Endothelial cell of umbilical vein (primary cell): ENCODE measurements at regions not wholly inside any gene's neighbourhood (a gene's known extent, or its start where the extent isn't known, plus 50 kb on each side); places are given as distances from the start of the nearest gene placed in this dataset.

ENCODE experiments used
- BruUV-seq: library from RNA; stranded (reverse); fragments of 400-500 nt; replicated peaks from 2 replicates; lab custom pipeline; 2021; lab: Mats Ljungman, UMichigan
- CTCF ChIA-PET: fragments of 300-600, 350-600 bp; sonication (Branson Sonifier 250); formaldehyde crosslinking; loops from one replicate; lab custom pipeline; 2021; ENCODE audit warnings: antibody characterized with exemption, inconsistent platforms; lab: Charles Lee
- POLR2A ChIA-PET: fragments of 300-600, 350-600 bp; sonication (Branson Sonifier 250); formaldehyde crosslinking; loops from one replicate; lab custom pipeline; 2021; ENCODE audit warnings: antibody characterized with exemption, inconsistent platforms; lab: Charles Lee
- DNase-seq: peaks from one replicate; pipeline ENCODE4 v3.0.0-alpha.2; 2011; ENCODE audit warnings: low read depth, low spot score
- FAIRE-seq: peaks from 2 replicates; lab custom pipeline; 2011; peaks lifted over from hg19 to GRCh38; lab: Jason Lieb, UNC
- H2AFZ ChIP-seq: 2 replicates; pipeline ENCODE4 v1.6.0; 2012; ENCODE audit warnings: low read depth, low read length, control low read depth, inconsistent platforms
- H3K27ac ChIP-seq: 2 replicates; pipeline ENCODE4 v1.5.1; 2011; ENCODE audit warnings: low read depth, mild to moderate bottlenecking, control low read depth, low read length, moderate library complexity; ENCODE audit not compliant: insufficient read depth
- H3K27me3 ChIP-seq, 2 experiments: 2 replicates each; pipeline versions ENCODE4 v1.6.0 to v1.6.1; 2011; ENCODE audit warnings: low read length in 2 of 2, mixed read lengths in 1 of 2; ENCODE audit not compliant: control insufficient read depth in 2 of 2, insufficient read depth in 2 of 2
- H3K36me3 ChIP-seq, 2 experiments: 2 replicates in 1 of 2; 3 replicates in 1 of 2; pipeline ENCODE4 v1.5.1; 2011; ENCODE audit warnings: low read length in 2 of 2, mild to moderate bottlenecking in 1 of 2, moderate library complexity in 1 of 2; ENCODE audit not compliant: control insufficient read depth in 2 of 2, insufficient read depth in 2 of 2; ENCODE audit errors: extremely low read depth in 1 of 2
- H3K4me1 ChIP-seq: 3 replicates; pipeline ENCODE4 v1.5.1; 2011; ENCODE audit warnings: mild to moderate bottlenecking, low read length; ENCODE audit not compliant: control insufficient read depth, insufficient read depth; ENCODE audit errors: extremely low read depth
- H3K4me2 ChIP-seq: 2 replicates; pipeline ENCODE4 v1.6.1; 2011; ENCODE audit warnings: low read length, control low read depth, mixed read lengths; ENCODE audit not compliant: insufficient read depth
- H3K4me3 ChIP-seq, 3 experiments: fragments of 200-600 bp in 1 of 3; sonication (generic), shearing (Covaris generic) in 1 of 3; replicated peaks in 1 of 3; 2 replicates each; pipeline ENCODE4 v1.5.1; 2011 to 2016; ENCODE audit warnings: control low read depth in 3 of 3, low read length in 3 of 3, mild to moderate bottlenecking in 2 of 3, inconsistent platforms in 1 of 3, low read depth in 1 of 3, moderate library complexity in 1 of 3; ENCODE audit not compliant: insufficient read depth in 1 of 3
- H3K79me2 ChIP-seq: 2 replicates; pipeline ENCODE4 v1.6.0; 2012; ENCODE audit warnings: low read length, inconsistent platforms; ENCODE audit not compliant: control insufficient read depth, insufficient read depth
- H3K9ac ChIP-seq: replicated peaks from 2 replicates; pipeline ENCODE3; 2011; ENCODE audit warnings: low read length, control low read depth; ENCODE audit not compliant: insufficient read depth; ENCODE audit errors: extremely low read depth
- H3K9me1 ChIP-seq: replicated peaks from 3 replicates; pipeline ENCODE4 v1.6.0; 2011; ENCODE audit warnings: mild to moderate bottlenecking, low read length; ENCODE audit not compliant: control insufficient read depth, insufficient read depth; ENCODE audit errors: extremely low read depth
- H3K9me3 ChIP-seq: replicated peaks from 2 replicates; pipeline ENCODE4 v1.5.1; 2012; ENCODE audit warnings: low read length, inconsistent platforms; ENCODE audit not compliant: control insufficient read depth, insufficient read depth
- H4K20me1 ChIP-seq: replicated peaks from 2 replicates; pipeline ENCODE3; 2011; ENCODE audit warnings: mild to moderate bottlenecking, low read length; ENCODE audit not compliant: control insufficient read depth, insufficient read depth; ENCODE audit errors: extremely low read depth
- EZH2 ChIP-seq: IDR thresholded peaks from 2 replicates; pipeline ENCODE4 v1.6.1; 2012; ENCODE audit warnings: borderline replicate concordance, low read depth, mild to moderate bottlenecking, moderate library complexity, low read length, inconsistent platforms; ENCODE audit not compliant: severe bottlenecking
- FOS ChIP-seq: IDR thresholded peaks from 2 replicates; pipeline ENCODE4 v1.6.1; 2011; ENCODE audit warnings: mild to moderate bottlenecking, low read length, moderate library complexity, borderline replicate concordance; ENCODE audit not compliant: insufficient read depth
- GATA2 ChIP-seq: IDR thresholded peaks from 2 replicates; pipeline ENCODE4 v1.7.0; 2011; ENCODE audit warnings: low read depth, mild to moderate bottlenecking, moderate library complexity, mixed read lengths, low read length; ENCODE audit not compliant: insufficient read length, insufficient read depth
- JUN ChIP-seq: IDR thresholded peaks from 2 replicates; pipeline ENCODE4 v1.6.1; 2011; ENCODE audit warnings: borderline replicate concordance, low read depth; ENCODE audit not compliant: insufficient read length, insufficient read depth
- MYC ChIP-seq: IDR thresholded peaks from one replicate; pipeline ENCODE4 v1.6.1; 2011; ENCODE audit warnings: mild to moderate bottlenecking, low read depth, low read length
- POLR2A ChIP-seq: IDR thresholded peaks from 2 replicates; pipeline ENCODE4 v1.6.1; 2012; ENCODE audit warnings: low read depth, mild to moderate bottlenecking, control low read depth, low read length
- POLR2AphosphoS5 ChIP-seq: IDR thresholded peaks from 2 replicates; pipeline ENCODE4 v1.6.1; 2012; ENCODE audit warnings: low read depth, mild to moderate bottlenecking, control low read depth, low read length, moderate library complexity; ENCODE audit not compliant: insufficient read depth
- dilution Hi-C: fragments of 300-500 bp; cut with MboI; formaldehyde crosslinking; loops from one replicate; pipeline ENCODE4 v1.15.0; 2019; ENCODE audit warnings: low sequenced_read_pairs; ENCODE audit not compliant: extremely low pct_ligation_motif_present
- intact Hi-C: fragments of 100-400 bp; cut with micrococcal nuclease; formaldehyde crosslinking; loops from one replicate; pipeline ENCODE4 v1.10.0; 2022
- TF ChIP-seq, protein P1 (sequence below), 2 donors: IDR thresholded peaks; 1 replicate in 1 of 2; 2 replicates in 1 of 2; pipeline ENCODE4 v1.5.1; 2011; ENCODE audit warnings: low read length in 2 of 2, mild to moderate bottlenecking in 2 of 2, moderate library complexity in 2 of 2, control low read depth in 1 of 2, inconsistent platforms in 1 of 2, low read depth in 1 of 2; ENCODE audit not compliant: insufficient read depth in 1 of 2; ENCODE audit errors: extremely low read depth in 1 of 2
- TF ChIP-seq, protein P2 (sequence below): IDR thresholded peaks from 2 replicates; pipeline ENCODE4 v1.6.1; 2011; ENCODE audit not compliant: insufficient read depth, insufficient read length

DNA sequence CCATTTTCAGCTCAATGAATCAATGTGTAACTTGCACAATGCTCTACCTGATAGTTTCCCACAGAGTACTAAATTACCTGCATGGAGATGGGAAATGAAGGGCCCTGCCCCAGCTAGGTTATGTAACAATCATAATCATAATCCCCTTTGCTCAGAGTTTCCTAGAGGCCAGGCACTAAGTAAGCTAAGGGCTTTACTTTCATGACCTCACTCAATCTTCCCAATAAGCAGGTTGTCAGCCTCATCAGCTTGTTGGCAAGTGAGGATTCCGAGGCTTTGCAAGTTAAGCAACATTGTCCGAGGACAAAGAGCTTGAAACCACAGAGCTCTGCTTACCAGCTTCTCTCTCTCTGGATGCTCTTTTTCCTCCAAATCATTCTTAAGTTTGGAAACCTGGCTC lies 64.1 kb upstream of the NTPCR start:
- H4K20me1 ChIP-seq: no peaks in the 10 kb centered on the region
- H3K9me3 ChIP-seq: no peaks in the 10 kb centered on the region
- H3K4me3 ChIP-seq: no peak overlapping the region
- no peaks in the 10 kb centered on the region for H3K79me2 ChIP-seq
- H3K36me3 ChIP-seq: no peaks in the 10 kb centered on the region
- H3K4me1 ChIP-seq: no peaks in the 10 kb centered on the region
- intact Hi-C loops (loop anchor here (10.0 kb wide), 1 partner anchor 359 kb away; no protein-coding TSS in a partner anchor), dilution Hi-C loops (no loop called here)
- DNase-seq (no peak), FAIRE-seq (no peak)
- CTCF ChIA-PET: interaction anchor here (1.2 kb wide), 1 partner anchor 8 kb away, joined by 3 read pairs; no protein-coding TSS in a partner anchor
- no peaks in the 10 kb centered on the region for H3K9me1 ChIP-seq
- no peak overlapping the region for H3K27ac ChIP-seq
- H3K9ac ChIP-seq: no peak overlapping the region
- POLR2A ChIA-PET: no interaction called here
- BruUV-seq: no TSS peak
- no peak for TF ChIP-seq POLR2A
- TF ChIP-seq, protein P1, sequence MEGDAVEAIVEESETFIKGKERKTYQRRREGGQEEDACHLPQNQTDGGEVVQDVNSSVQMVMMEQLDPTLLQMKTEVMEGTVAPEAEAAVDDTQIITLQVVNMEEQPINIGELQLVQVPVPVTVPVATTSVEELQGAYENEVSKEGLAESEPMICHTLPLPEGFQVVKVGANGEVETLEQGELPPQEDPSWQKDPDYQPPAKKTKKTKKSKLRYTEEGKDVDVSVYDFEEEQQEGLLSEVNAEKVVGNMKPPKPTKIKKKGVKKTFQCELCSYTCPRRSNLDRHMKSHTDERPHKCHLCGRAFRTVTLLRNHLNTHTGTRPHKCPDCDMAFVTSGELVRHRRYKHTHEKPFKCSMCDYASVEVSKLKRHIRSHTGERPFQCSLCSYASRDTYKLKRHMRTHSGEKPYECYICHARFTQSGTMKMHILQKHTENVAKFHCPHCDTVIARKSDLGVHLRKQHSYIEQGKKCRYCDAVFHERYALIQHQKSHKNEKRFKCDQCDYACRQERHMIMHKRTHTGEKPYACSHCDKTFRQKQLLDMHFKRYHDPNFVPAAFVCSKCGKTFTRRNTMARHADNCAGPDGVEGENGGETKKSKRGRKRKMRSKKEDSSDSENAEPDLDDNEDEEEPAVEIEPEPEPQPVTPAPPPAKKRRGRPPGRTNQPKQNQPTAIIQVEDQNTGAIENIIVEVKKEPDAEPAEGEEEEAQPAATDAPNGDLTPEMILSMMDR (IDR thresholded peaks at IDR 0.05; ENCODE audit: extremely low read depth in 1 of 2, insufficient read depth in 1 of 2, low read depth in 1 of 2, low read length in 2 of 2): no peak
- no peak for TF ChIP-seq POLR2AphosphoS5
- no peak for TF ChIP-seq GATA2
- no peak for TF ChIP-seq FOS
- TF ChIP-seq JUN: no peak
- TF ChIP-seq, protein P2, sequence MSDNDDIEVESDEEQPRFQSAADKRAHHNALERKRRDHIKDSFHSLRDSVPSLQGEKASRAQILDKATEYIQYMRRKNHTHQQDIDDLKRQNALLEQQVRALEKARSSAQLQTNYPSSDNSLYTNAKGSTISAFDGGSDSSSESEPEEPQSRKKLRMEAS: no peak
- TF ChIP-seq EZH2: no peak
- TF ChIP-seq MYC: no peak
- no peak overlapping the region for H2AFZ ChIP-seq
- no peak overlapping the region for H3K4me2 ChIP-seq
- no peaks in the 10 kb centered on the region for H3K27me3 ChIP-seq
